ENCODE measurements at regions not wholly inside any gene's neighbourhood (a gene's known extent, or its start where the extent isn't known, plus 50 kb on each side); places are given as distances from the start of the nearest gene placed in this dataset.

GRCh38 chr7:10221084-10221483, 752.6 kb upstream of the PHF14 start:
- no peaks in the 10 kb centered on the region for H3K27me3 Mint-ChIP-seq
- ATAC-seq (no peak), DNase-seq (no peak)
- H3K4me1 Mint-ChIP-seq = no peaks in the 10 kb centered on the region
- H3K4me3 Mint-ChIP-seq = no peak overlapping the region
- no peaks in the 10 kb centered on the region for H3K36me3 Mint-ChIP-seq (ENCODE audit: low read depth)
- H3K27ac Mint-ChIP-seq = no peak overlapping the region
- H3K9me3 Mint-ChIP-seq = peaks cover 9% of the 10 kb centered on the region

GRCh38 chr7:10222976-10223375, 750.7 kb upstream of the PHF14 start:
- DNase-seq (no peak), ATAC-seq (no peak)
- H3K27ac Mint-ChIP-seq = no peak overlapping the region
- H3K27me3 Mint-ChIP-seq = no peaks in the 10 kb centered on the region
- peaks cover 18% of the 10 kb centered on the region for H3K9me3 Mint-ChIP-seq
- H3K36me3 Mint-ChIP-seq (ENCODE audit: low read depth) = no peaks in the 10 kb centered on the region
- H3K4me3 Mint-ChIP-seq = no peak overlapping the region
- no peaks in the 10 kb centered on the region for H3K4me1 Mint-ChIP-seq

GRCh38 chr7:10225275-10225674, 748.4 kb upstream of the PHF14 start:
- Mint-ChIP-seq H3K4me1 (no peaks in the 10 kb centered on the region), H3K36me3 (ENCODE audit: low read depth) (no peaks in the 10 kb centered on the region), H3K27ac (no peak overlapping the region), H3K4me3 (no peak overlapping the region), H3K9me3 (peaks cover 18% of the 10 kb centered on the region), H3K27me3 (no peaks in the 10 kb centered on the region)
- ATAC-seq (no peak), DNase-seq (no peak)

GRCh38 chr7:10237306-10237705, 736.4 kb upstream of the PHF14 start:
- Mint-ChIP-seq H3K27ac (no peak overlapping the region), H3K9me3 (peaks cover 5% of the 10 kb centered on the region), H3K27me3 (no peaks in the 10 kb centered on the region), H3K36me3 (ENCODE audit: low read depth) (no peaks in the 10 kb centered on the region), H3K4me1 (no peaks in the 10 kb centered on the region), H3K4me3 (no peak overlapping the region)
- DNase-seq (no peak), ATAC-seq (no peak)

GRCh38 chr7:10238641-10239040, 735.0 kb upstream of the PHF14 start:
- H3K9me3 Mint-ChIP-seq = peaks cover 5% of the 10 kb centered on the region
- DNase-seq (no peak), ATAC-seq (no peak)
- H3K4me1 Mint-ChIP-seq = no peaks in the 10 kb centered on the region
- H3K27ac Mint-ChIP-seq = no peak overlapping the region
- H3K4me3 Mint-ChIP-seq = no peak overlapping the region
- no peaks in the 10 kb centered on the region for H3K27me3 Mint-ChIP-seq
- no peaks in the 10 kb centered on the region for H3K36me3 Mint-ChIP-seq (ENCODE audit: low read depth)

- DNase-seq (no peak), ATAC-seq (no peak)
- H3K9me3 Mint-ChIP-seq = peaks cover 5% of the 10 kb centered on the region
- H3K4me1 Mint-ChIP-seq = no peaks in the 10 kb centered on the region
- H3K4me3 Mint-ChIP-seq = no peak overlapping the region
- H3K36me3 Mint-ChIP-seq (ENCODE audit: low read depth) = no peaks in the 10 kb centered on the region
- no peaks in the 10 kb centered on the region for H3K27me3 Mint-ChIP-seq
- no peak overlapping the region for H3K27ac Mint-ChIP-seq
Observed at GRCh38 chr7:10239695-10240345, 733.9 kb upstream of the PHF14 start.

GRCh38 chr7:10245406-10245805, 728.3 kb upstream of the PHF14 start:
- H3K9me3 Mint-ChIP-seq = peaks cover 10% of the 10 kb centered on the region
- no peaks in the 10 kb centered on the region for H3K27me3 Mint-ChIP-seq
- ATAC-seq (no peak), DNase-seq (no peak)
- H3K36me3 Mint-ChIP-seq (ENCODE audit: low read depth) = no peaks in the 10 kb centered on the region
- H3K27ac Mint-ChIP-seq = no peak overlapping the region
- H3K4me3 Mint-ChIP-seq = no peak overlapping the region
- H3K4me1 Mint-ChIP-seq = no peaks in the 10 kb centered on the region

- H3K9me3 Mint-ChIP-seq = no peaks in the 10 kb centered on the region
- no peaks in the 10 kb centered on the region for H3K4me1 Mint-ChIP-seq
- H3K27me3 Mint-ChIP-seq = no peaks in the 10 kb centered on the region
- H3K36me3 Mint-ChIP-seq (ENCODE audit: low read depth) = no peaks in the 10 kb centered on the region
- ATAC-seq = no peak
- H3K27ac Mint-ChIP-seq = no peak overlapping the region
- no peak overlapping the region for H3K4me3 Mint-ChIP-seq
- no peak for DNase-seq
Observed at GRCh38 chr7:10257438-10257837, 716.2 kb upstream of the PHF14 start.

- H3K9me3 Mint-ChIP-seq = no peaks in the 10 kb centered on the region
Observed at GRCh38 chr7:10266976-10267375, 706.7 kb upstream of the PHF14 start.

GRCh38 chr7:10268034-10268433, 705.6 kb upstream of the PHF14 start:
- no peaks in the 10 kb centered on the region for H3K27me3 Mint-ChIP-seq
- ATAC-seq = no peak
- H3K4me1 Mint-ChIP-seq = no peaks in the 10 kb centered on the region
- H3K4me3 Mint-ChIP-seq = no peak overlapping the region
- no peak overlapping the region for H3K27ac Mint-ChIP-seq
- H3K9me3 Mint-ChIP-seq = no peaks in the 10 kb centered on the region
- DNase-seq = no peak
- H3K36me3 Mint-ChIP-seq (ENCODE audit: low read depth) = no peaks in the 10 kb centered on the region

More at GRCh38 chr7:10266976-10267375, 706.7 kb upstream of the PHF14 start:
- no peaks in the 10 kb centered on the region for H3K36me3 Mint-ChIP-seq (ENCODE audit: low read depth)
- no peaks in the 10 kb centered on the region for H3K27me3 Mint-ChIP-seq
- ATAC-seq = no peak
- no peaks in the 10 kb centered on the region for H3K4me1 Mint-ChIP-seq
- no peak overlapping the region for H3K4me3 Mint-ChIP-seq
- no peak overlapping the region for H3K27ac Mint-ChIP-seq
- DNase-seq = no peak

GRCh38 chr7:10282909-10283308, 690.8 kb upstream of the PHF14 start:
- no peak overlapping the region for H3K4me3 Mint-ChIP-seq
- peaks cover 4% of the 10 kb centered on the region for H3K9me3 Mint-ChIP-seq
- no peak overlapping the region for H3K27ac Mint-ChIP-seq
- H3K36me3 Mint-ChIP-seq (ENCODE audit: low read depth) = no peaks in the 10 kb centered on the region
- no peaks in the 10 kb centered on the region for H3K27me3 Mint-ChIP-seq
- DNase-seq (no peak), ATAC-seq (no peak)
- no peaks in the 10 kb centered on the region for H3K4me1 Mint-ChIP-seq

GRCh38 chr7:10284001-10284400, 689.7 kb upstream of the PHF14 start:
- DNase-seq (no peak), ATAC-seq (no peak)
- Mint-ChIP-seq H3K27me3 (no peaks in the 10 kb centered on the region), H3K4me3 (no peak overlapping the region), H3K27ac (no peak overlapping the region), H3K36me3 (ENCODE audit: low read depth) (no peaks in the 10 kb centered on the region), H3K9me3 (peaks cover 4% of the 10 kb centered on the region), H3K4me1 (no peaks in the 10 kb centered on the region)

- Mint-ChIP-seq H3K4me1 (no peaks in the 10 kb centered on the region), H3K4me3 (no peak overlapping the region), H3K27ac (no peak overlapping the region), H3K36me3 (ENCODE audit: low read depth) (no peaks in the 10 kb centered on the region), H3K9me3 (no peaks in the 10 kb centered on the region), H3K27me3 (no peaks in the 10 kb centered on the region)
- ATAC-seq (no peak), DNase-seq (no peak)
Observed at GRCh38 chr7:10299384-10299783, 674.3 kb upstream of the PHF14 start.

- H3K4me3 Mint-ChIP-seq = no peak overlapping the region
- DNase-seq = no peak
- no peaks in the 10 kb centered on the region for H3K4me1 Mint-ChIP-seq
- H3K27ac Mint-ChIP-seq = no peak overlapping the region
- peaks cover 3% of the 10 kb centered on the region for H3K9me3 Mint-ChIP-seq
- no peak for ATAC-seq
- H3K27me3 Mint-ChIP-seq = no peaks in the 10 kb centered on the region
- no peaks in the 10 kb centered on the region for H3K36me3 Mint-ChIP-seq (ENCODE audit: low read depth)
Observed at GRCh38 chr7:10300577-10300976, 673.1 kb upstream of the PHF14 start.

- no peaks in the 10 kb centered on the region for H3K36me3 Mint-ChIP-seq (ENCODE audit: low read depth)
- ATAC-seq = no peak
- H3K4me3 Mint-ChIP-seq = no peak overlapping the region
- no peaks in the 10 kb centered on the region for H3K27me3 Mint-ChIP-seq
- no peaks in the 10 kb centered on the region for H3K4me1 Mint-ChIP-seq
- no peak for DNase-seq
- H3K27ac Mint-ChIP-seq = no peak overlapping the region
- H3K9me3 Mint-ChIP-seq = peaks cover 4% of the 10 kb centered on the region
Observed at GRCh38 chr7:10308276-10308675, 665.4 kb upstream of the PHF14 start.

- Mint-ChIP-seq H3K4me1 (no peaks in the 10 kb centered on the region), H3K27me3 (no peaks in the 10 kb centered on the region), H3K27ac (no peak overlapping the region), H3K36me3 (ENCODE audit: low read depth) (no peaks in the 10 kb centered on the region), H3K4me3 (no peak overlapping the region), H3K9me3 (peaks cover 4% of the 10 kb centered on the region)
- no peak for ATAC-seq
- no peak for DNase-seq
Observed at GRCh38 chr7:10312942-10313341, 660.7 kb upstream of the PHF14 start.
